Ovary (tissue), 3 donors: ENCODE measurements at regions not wholly inside any gene's neighbourhood (a gene's known extent, or its start where the extent isn't known, plus 50 kb on each side); places are given as distances from the start of the nearest gene placed in this dataset.

Experiments
- CTCF ChIP-seq, 3 donors: fragments of 450-650 bp in 2 of 3; fragments of 200-600 bp in 1 of 3; IDR thresholded peaks; one replicate each; pipeline versions ENCODE4 v1.5.1 to v1.8.0; 2016 to 2022; ENCODE audit warnings: antibody characterized with exemption in 3 of 3, mild to moderate bottlenecking in 1 of 3
- POLR2A ChIP-seq: fragments of 450-650 bp; IDR thresholded peaks from one replicate; pipeline ENCODE4 v1.6.1; 2017; ENCODE audit warnings: antibody characterized with exemption, mild to moderate bottlenecking, moderate library complexity
- donor health status: DM: no; HTN: no; CAD: no.

- TF ChIP-seq POLR2A (no peak), CTCF (IDR thresholded peaks at IDR 0.05) (no peak)
These were observed 62.9 kb upstream of the IGFBP2 start for GRCh38 chr2:216570357-216570756.
